GM18520 (cell line): ENCODE measurements at regions not wholly inside any gene's neighbourhood (a gene's known extent, or its start where the extent isn't known, plus 50 kb on each side); places are given as distances from the start of the nearest gene placed in this dataset.
"Not testable (repeated sequence)": the region's sequence is repeated elsewhere in the genome, so short reads cannot be mapped to it uniquely, and the experiment has no call there.

Experiments
- ATAC-seq: cut with Tn5 transposase; IDR thresholded peaks from one replicate; pipeline ENCODE4 v1.9.1; 2021; ENCODE audit not compliant: unreplicated experiment

GRCh38 chr6:104521176-104521575 is 338.5 kb downstream of the HACE1 start:
- ATAC-seq: no peak

- no peak for ATAC-seq
Measured at GRCh38 chr6:104519566-104519965, 340.2 kb downstream of the HACE1 start.

GRCh38 chr6:104509355-104509754 is 350.4 kb downstream of the HACE1 start:
- no peak for ATAC-seq

DNA sequence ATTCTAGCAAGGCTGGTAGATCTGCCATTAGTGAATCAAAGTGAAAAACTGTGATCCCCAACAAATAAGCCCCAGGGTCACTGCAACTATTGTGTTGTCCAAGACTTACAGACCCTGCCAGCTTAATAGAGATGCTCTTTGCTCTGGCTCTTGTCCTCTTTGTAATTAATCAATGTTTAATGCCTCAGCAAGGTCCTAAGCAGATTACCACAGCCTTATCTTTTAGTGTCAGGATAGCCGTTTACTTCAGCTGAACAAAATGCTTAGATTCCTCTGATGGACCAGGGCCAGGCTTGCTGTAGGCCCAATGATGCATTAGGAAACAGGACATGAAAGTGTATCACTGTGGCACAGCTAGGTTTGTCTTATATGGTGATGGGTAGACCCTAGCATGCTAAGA is 353.3 kb downstream of the HACE1 start:
- ATAC-seq: no peak

GRCh38 chr6:104505838-104506237 is 353.9 kb downstream of the HACE1 start:
- no peak for ATAC-seq

GRCh38 chr6:104500265-104500664 is 359.5 kb downstream of the HACE1 start:
- no peak for ATAC-seq

DNA sequence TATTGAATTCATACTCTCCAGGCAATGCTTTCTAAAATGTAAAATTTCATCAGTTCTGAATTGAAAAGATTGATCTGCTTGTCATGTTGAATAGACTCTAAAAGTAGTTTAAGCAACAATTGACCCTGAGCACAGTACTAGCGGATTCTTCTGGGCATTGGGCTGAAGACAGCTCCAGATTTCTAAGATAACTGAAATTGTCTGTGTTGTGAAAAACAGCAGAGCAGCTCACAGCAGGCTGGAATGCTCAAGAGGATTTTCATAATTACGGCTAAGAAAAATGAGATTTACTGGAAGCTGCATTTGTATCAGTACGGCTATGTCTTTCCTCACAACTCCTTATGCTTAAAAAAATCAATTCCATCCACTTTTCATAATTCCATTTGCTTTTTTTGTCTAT is 373.7 kb downstream of the HACE1 start:
- no peak for ATAC-seq

DNA sequence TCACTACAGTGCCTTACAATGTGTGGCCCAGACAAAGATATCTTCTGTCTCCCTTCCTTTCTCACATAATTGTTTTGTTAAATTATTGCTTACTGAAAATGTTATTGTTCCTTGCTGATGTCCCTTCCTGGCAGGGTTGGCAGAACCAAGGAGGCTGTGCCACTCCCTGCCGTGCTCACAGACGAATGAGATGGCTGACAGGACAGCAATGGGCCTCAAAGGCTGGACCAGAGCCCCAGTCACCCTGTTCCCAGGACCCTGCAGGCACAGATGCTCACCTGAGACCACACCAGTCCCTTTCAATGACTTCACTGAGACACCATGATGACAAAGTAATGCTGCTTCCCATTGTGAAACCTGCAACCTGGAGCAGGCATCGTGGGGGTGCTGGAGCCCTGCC is 375.1 kb downstream of the HACE1 start:
- ATAC-seq: no peak

DNA sequence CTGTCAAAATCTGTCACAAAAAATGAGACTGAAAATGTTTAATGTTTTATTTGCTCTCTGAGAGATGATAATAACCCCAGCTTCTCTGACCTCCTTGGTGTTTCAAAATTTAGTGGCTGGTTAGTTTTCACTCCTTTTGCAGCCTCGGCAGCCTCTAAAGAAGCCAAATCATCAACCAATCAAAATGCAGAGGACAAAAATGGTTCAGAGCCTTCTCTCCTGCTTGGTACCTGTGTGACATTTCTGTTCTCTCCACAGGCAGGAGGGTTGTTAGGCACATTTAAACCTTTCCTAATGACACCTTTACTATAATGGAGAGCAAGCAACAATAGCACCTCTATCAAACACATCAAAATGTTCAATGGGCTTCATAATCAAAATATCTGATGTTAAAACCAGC is 375.5 kb downstream of the HACE1 start:
- no peak for ATAC-seq

DNA sequence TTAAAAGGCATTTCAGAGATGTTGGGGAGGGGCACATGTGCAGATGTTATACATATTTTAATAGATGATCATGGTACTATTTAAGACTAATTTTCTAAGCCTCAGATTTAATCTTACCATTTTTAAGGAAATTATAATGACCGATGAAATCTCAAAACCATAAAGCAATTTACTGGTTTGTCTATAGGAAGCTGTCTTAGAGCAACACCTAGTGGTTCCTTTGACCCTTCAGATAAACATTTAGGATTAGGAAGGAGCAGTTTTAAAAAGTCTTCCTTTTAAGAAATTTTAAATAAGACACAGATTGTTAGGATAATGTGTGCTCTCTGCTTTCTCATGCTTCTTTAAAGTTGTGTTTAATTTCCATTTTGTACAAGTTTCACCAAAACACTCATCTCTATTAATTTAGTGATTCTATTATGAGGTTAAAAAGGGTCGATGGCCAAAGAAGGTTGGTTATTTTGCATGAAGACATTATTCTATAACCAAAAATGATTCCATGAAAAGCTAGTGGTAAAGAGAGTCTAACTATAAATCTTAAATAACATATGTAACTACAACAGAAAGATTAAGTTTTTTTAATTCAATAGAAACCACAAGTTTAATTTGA is 376.4 kb downstream of the HACE1 start:
- no peak for ATAC-seq

GRCh38 chr6:104477569-104477968 is 382.1 kb downstream of the HACE1 start:
- no peak for ATAC-seq

GRCh38 chr6:104473021-104473429 is 386.7 kb downstream of the HACE1 start:
- ATAC-seq: no peak

GRCh38 chr6:104472021-104472901 is 387.5 kb downstream of the HACE1 start:
- ATAC-seq: no peak

DNA sequence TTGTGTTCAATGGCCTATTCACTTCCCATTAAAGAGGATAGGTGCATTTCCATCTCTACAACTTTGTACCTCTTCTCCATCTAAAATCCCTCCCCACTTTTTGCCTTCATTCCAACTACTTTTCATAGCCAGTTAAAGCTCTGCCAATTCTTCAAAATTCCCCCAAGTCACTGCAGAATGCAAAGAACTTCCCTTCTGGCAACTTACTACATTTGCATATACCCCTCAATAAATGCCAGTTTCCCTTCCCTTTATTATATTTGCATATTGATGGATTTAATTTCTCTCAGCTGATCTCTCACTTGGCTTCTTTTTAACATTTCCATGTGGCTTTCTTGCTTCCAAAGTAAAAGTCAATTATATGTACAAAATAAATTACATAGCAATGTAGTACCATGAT is 393.4 kb downstream of the HACE1 start:
- ATAC-seq: no peak

DNA sequence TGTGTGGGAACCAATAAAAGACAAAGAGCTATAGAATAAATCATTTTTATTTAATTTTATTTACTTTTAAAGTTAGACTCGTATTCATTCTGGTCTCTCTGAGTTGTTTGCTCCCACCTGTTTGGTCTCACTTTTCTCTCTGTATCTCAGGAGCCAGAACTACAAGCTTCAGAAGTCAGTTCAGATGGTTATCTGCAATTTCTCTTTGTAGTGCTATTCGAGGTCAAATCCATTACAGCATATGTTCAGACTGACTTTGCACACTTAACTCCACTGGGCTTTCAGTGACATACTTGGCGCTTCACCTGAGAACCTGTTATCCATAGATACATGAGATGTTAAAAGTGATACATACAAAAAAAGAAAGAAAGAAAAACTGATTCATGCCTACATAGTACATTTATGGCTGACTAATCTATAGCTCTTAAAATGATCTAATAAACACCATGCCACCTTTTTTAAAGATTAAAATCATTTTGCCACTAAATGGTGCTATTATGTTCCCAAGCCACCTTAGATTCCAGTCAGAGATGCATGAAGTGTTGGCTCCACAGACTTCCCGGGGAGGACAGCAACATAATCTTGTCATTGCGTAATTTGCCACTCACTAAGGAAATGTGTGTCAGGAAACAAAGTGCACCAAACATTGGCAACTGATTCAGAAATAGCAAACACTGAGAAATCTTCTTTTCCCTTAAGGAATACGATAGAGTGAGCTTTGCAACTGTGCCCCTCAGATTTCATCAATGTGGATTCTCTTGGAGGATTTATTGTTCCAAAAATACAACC is 396.7 kb downstream of the HACE1 start:
- no peak for ATAC-seq

DNA sequence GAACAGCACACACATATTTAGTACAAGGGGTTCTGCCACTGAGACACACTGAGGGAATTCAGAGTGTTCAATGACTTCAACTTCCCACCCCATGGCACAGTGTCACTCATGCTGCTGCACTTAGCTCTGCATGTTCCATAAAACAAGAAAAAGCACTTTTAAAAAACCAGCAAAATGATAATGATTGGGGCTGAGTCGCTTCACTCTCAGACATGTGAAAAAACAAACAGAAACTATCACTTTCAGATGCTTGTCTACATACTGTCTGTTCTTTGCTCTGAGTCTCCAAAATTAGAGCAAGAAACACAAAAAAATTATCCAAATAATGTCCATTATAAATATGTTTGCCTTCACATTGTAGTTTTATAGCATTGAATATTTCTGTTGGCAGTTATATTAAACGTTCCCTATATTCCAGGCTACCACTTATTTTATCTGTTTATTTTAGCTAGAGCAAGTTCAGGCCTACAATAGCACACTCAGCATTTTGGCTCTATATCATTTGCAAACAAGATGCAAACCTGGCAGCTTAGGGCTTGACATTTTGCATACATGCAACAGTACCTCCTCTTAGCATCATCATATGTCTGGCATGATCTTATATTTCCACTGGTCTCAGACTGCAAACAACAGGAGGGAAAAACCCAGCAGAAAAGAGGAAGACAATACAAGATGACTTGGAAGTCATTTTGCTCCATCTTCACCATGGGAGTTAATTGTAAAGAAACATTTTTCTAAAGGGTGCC is 398.8 kb downstream of the HACE1 start:
- no peak for ATAC-seq

GRCh38 chr6:104459543-104459942 is 400.2 kb downstream of the HACE1 start:
- no peak for ATAC-seq

DNA sequence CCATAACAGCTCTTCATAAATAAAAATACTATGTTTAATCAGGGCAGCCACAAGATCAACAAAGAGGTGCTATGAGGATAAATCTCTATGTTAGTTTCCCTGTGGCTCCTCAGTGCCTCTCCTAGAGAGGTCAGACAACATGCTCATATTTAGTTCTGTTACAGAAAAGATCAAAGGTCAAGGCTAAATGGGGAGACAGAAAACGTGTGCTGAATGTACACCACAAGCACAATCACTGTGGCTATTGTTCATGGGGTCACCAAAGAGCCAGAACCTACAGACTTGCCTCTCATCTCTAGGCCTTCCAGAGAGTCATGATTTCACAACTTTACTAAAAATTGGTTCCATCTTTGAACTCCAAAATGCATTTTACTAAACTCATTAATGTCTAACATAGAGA is 409.8 kb downstream of the HACE1 start:
- ATAC-seq: no peak

DNA sequence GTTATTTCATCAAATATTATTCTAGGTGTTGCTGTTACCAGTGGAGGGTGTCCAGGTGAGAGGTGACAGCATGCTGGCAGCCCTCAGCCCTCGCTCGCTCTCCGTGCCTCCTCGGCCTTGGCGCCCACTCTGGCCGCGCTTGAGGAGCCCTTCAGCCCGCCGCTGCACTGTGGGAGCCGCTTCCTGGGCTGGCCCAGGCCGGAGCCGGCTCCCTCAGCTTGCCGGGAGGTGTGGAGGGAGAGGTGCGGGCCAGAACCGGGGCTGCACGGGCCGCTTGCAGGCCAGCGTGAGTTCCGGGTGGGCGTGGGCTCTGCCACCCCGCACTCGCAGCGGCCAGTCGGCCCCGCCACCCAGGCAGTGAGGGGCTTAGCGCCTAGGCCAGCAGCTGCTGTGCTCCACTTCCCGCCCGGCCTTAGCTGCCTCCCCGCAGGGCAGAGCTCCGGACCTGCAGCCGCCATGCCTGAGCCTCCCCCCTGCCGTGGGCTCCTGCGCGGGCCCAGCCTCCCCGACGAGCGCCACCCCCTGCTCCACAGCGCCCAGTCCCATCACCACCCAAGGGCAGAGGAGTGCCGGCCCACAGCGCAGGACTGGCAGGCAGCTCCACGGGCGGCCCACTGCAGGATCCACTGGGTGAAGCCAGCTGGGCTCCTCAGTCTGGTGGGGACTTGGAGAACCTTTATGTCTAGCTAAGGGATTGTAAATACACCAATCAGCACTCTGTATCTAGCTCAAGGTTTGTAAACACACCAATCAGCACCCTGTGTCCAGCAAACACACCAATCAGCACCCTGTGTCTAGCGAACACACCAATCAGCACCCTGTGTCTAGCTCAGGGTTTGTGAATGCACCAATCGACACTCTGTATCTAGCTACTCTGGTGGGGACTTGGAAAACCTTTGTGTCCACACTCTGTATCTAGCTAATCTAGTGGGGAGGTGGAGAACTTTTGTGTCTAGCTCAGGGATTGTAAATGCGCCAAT is 413.3 kb downstream of the HACE1 start:
- not testable (repeated sequence) for ATAC-seq

GRCh38 chr6:104434519-104434918 is 425.2 kb downstream of the HACE1 start:
- ATAC-seq: no peak
